ENCODE measurements at regions not wholly inside any gene's neighbourhood (a gene's known extent, or its start where the extent isn't known, plus 50 kb on each side); places are given as distances from the start of the nearest gene placed in this dataset.
"Not testable (repeated sequence)": the region's sequence is repeated elsewhere in the genome, so short reads cannot be mapped to it uniquely, and the experiment has no call there.

GRCh38 chr12:73678335-73678734 is 859.3 kb upstream of the ATXN7L3B start:
- ATAC-seq (no peak), DNase-seq (no peak)
- H3K4me3 Mint-ChIP-seq: no peak overlapping the region
- H3K27ac Mint-ChIP-seq: no peak overlapping the region
- H3K9me3 Mint-ChIP-seq: peaks cover 8% of the 10 kb centered on the region
- no peaks in the 10 kb centered on the region for H3K27me3 Mint-ChIP-seq
- no peaks in the 10 kb centered on the region for H3K36me3 Mint-ChIP-seq (ENCODE audit: low read depth)
- H3K4me1 Mint-ChIP-seq: no peaks in the 10 kb centered on the region

- Mint-ChIP-seq H3K27ac (no peak overlapping the region), H3K4me3 (no peak overlapping the region), H3K4me1 (no peaks in the 10 kb centered on the region), H3K36me3 (ENCODE audit: low read depth) (no peaks in the 10 kb centered on the region), H3K27me3 (no peaks in the 10 kb centered on the region), H3K9me3 (peaks cover 7% of the 10 kb centered on the region)
- DNase-seq (no peak), ATAC-seq (no peak)
Measured at GRCh38 chr12:73699318-73699717, 838.3 kb upstream of the ATXN7L3B start.

- H3K27me3 Mint-ChIP-seq: no peaks in the 10 kb centered on the region
- no peaks in the 10 kb centered on the region for H3K9me3 Mint-ChIP-seq
- H3K4me1 Mint-ChIP-seq: no peaks in the 10 kb centered on the region
- H3K27ac Mint-ChIP-seq: no peak overlapping the region
- DNase-seq: no peak
- no peak overlapping the region for H3K4me3 Mint-ChIP-seq
- no peaks in the 10 kb centered on the region for H3K36me3 Mint-ChIP-seq (ENCODE audit: low read depth)
- no peak for ATAC-seq
Measured at GRCh38 chr12:73714655-73715054, 823.0 kb upstream of the ATXN7L3B start.

GRCh38 chr12:73716143-73716542 is 821.5 kb upstream of the ATXN7L3B start:
- not testable (repeated sequence) for DNase-seq; H3K4me1 Mint-ChIP-seq; H3K36me3 Mint-ChIP-seq (ENCODE audit: low read depth); ATAC-seq; H3K4me3 Mint-ChIP-seq; H3K9me3 Mint-ChIP-seq; H3K27me3 Mint-ChIP-seq; H3K27ac Mint-ChIP-seq

- Mint-ChIP-seq H3K4me3 (no peak overlapping the region), H3K27ac (no peak overlapping the region), H3K4me1 (no peaks in the 10 kb centered on the region), H3K27me3 (no peaks in the 10 kb centered on the region), H3K9me3 (peaks cover 4% of the 10 kb centered on the region), H3K36me3 (ENCODE audit: low read depth) (no peaks in the 10 kb centered on the region)
- ATAC-seq: no peak
- DNase-seq: no peak
Measured at GRCh38 chr12:73719223-73719622, 818.4 kb upstream of the ATXN7L3B start.

GRCh38 chr12:73726881-73727280 is 810.8 kb upstream of the ATXN7L3B start:
- H3K27me3 Mint-ChIP-seq: no peaks in the 10 kb centered on the region
- H3K9me3 Mint-ChIP-seq: peaks cover 4% of the 10 kb centered on the region
- DNase-seq (no peak), ATAC-seq (no peak)
- no peak overlapping the region for H3K27ac Mint-ChIP-seq
- H3K4me3 Mint-ChIP-seq: no peak overlapping the region
- no peaks in the 10 kb centered on the region for H3K36me3 Mint-ChIP-seq (ENCODE audit: low read depth)
- no peaks in the 10 kb centered on the region for H3K4me1 Mint-ChIP-seq

GRCh38 chr12:73731658-73732057 is 806.0 kb upstream of the ATXN7L3B start:
- ATAC-seq: no peak
- H3K27ac Mint-ChIP-seq: no peak overlapping the region
- DNase-seq: no peak
- H3K9me3 Mint-ChIP-seq: no peaks in the 10 kb centered on the region
- H3K4me3 Mint-ChIP-seq: no peak overlapping the region
- no peaks in the 10 kb centered on the region for H3K4me1 Mint-ChIP-seq
- no peaks in the 10 kb centered on the region for H3K27me3 Mint-ChIP-seq
- no peaks in the 10 kb centered on the region for H3K36me3 Mint-ChIP-seq (ENCODE audit: low read depth)

GRCh38 chr12:73769337-73769736 is 768.3 kb upstream of the ATXN7L3B start:
- Mint-ChIP-seq H3K36me3 (ENCODE audit: low read depth) (no peaks in the 10 kb centered on the region), H3K4me3 (no peak overlapping the region), H3K4me1 (no peaks in the 10 kb centered on the region), H3K9me3 (peaks cover 11% of the 10 kb centered on the region), H3K27me3 (no peaks in the 10 kb centered on the region), H3K27ac (no peak overlapping the region)
- ATAC-seq: no peak
- no peak for DNase-seq

- no peak for ATAC-seq
- no peaks in the 10 kb centered on the region for H3K36me3 Mint-ChIP-seq (ENCODE audit: low read depth)
- H3K27ac Mint-ChIP-seq: no peak overlapping the region
- H3K27me3 Mint-ChIP-seq: no peaks in the 10 kb centered on the region
- H3K9me3 Mint-ChIP-seq: peaks cover 25% of the 10 kb centered on the region
- DNase-seq: no peak
- H3K4me3 Mint-ChIP-seq: no peak overlapping the region
- H3K4me1 Mint-ChIP-seq: no peaks in the 10 kb centered on the region
Measured at GRCh38 chr12:73798523-73798922, 739.1 kb upstream of the ATXN7L3B start.

GRCh38 chr12:73815072-73815645 is 722.5 kb upstream of the ATXN7L3B start:
- Mint-ChIP-seq H3K36me3 (ENCODE audit: low read depth) (no peaks in the 10 kb centered on the region), H3K4me3 (no peak overlapping the region), H3K9me3 (no peaks in the 10 kb centered on the region), H3K4me1 (no peaks in the 10 kb centered on the region), H3K27ac (no peak overlapping the region), H3K27me3 (no peaks in the 10 kb centered on the region)
- ATAC-seq (no peak), DNase-seq (no peak)

- ATAC-seq: no peak
- peaks cover 4% of the 10 kb centered on the region for H3K9me3 Mint-ChIP-seq
Measured at GRCh38 chr12:73817161-73817560, 720.5 kb upstream of the ATXN7L3B start.

GRCh38 chr12:73833746-73834145 is 703.9 kb upstream of the ATXN7L3B start:
- no peaks in the 10 kb centered on the region for H3K36me3 Mint-ChIP-seq (ENCODE audit: low read depth)
- ATAC-seq: no peak

More at GRCh38 chr12:73817161-73817560, 720.5 kb upstream of the ATXN7L3B start:
- Mint-ChIP-seq H3K27ac (no peak overlapping the region), H3K4me3 (no peak overlapping the region), H3K4me1 (no peaks in the 10 kb centered on the region), H3K27me3 (no peaks in the 10 kb centered on the region), H3K36me3 (ENCODE audit: low read depth) (no peaks in the 10 kb centered on the region)
- DNase-seq: no peak

GRCh38 chr12:73841963-73842362 is 695.7 kb upstream of the ATXN7L3B start:
- no peaks in the 10 kb centered on the region for H3K36me3 Mint-ChIP-seq (ENCODE audit: low read depth)
- no peak overlapping the region for H3K4me3 Mint-ChIP-seq
- no peak overlapping the region for H3K27ac Mint-ChIP-seq
- DNase-seq (no peak), ATAC-seq (no peak)
- H3K4me1 Mint-ChIP-seq: no peaks in the 10 kb centered on the region
- peaks cover 5% of the 10 kb centered on the region for H3K9me3 Mint-ChIP-seq
- no peaks in the 10 kb centered on the region for H3K27me3 Mint-ChIP-seq

More at GRCh38 chr12:73833746-73834145, 703.9 kb upstream of the ATXN7L3B start:
- no peak for DNase-seq
- Mint-ChIP-seq H3K9me3 (no peaks in the 10 kb centered on the region), H3K4me3 (no peak overlapping the region), H3K4me1 (no peaks in the 10 kb centered on the region), H3K27ac (no peak overlapping the region), H3K27me3 (no peaks in the 10 kb centered on the region)

GRCh38 chr12:73863546-73863945 is 674.1 kb upstream of the ATXN7L3B start:
- Mint-ChIP-seq H3K27ac (no peak overlapping the region), H3K4me1 (no peaks in the 10 kb centered on the region), H3K4me3 (no peak overlapping the region), H3K9me3 (peaks cover 6% of the 10 kb centered on the region), H3K36me3 (ENCODE audit: low read depth) (no peaks in the 10 kb centered on the region), H3K27me3 (no peaks in the 10 kb centered on the region)
- DNase-seq: no peak
- ATAC-seq: no peak

GRCh38 chr12:73867147-73867546 is 670.5 kb upstream of the ATXN7L3B start:
- no peak for DNase-seq
- Mint-ChIP-seq H3K27ac (no peak overlapping the region), H3K27me3 (no peaks in the 10 kb centered on the region), H3K4me3 (no peak overlapping the region), H3K4me1 (no peaks in the 10 kb centered on the region), H3K36me3 (ENCODE audit: low read depth) (no peaks in the 10 kb centered on the region), H3K9me3 (no peaks in the 10 kb centered on the region)
- no peak for ATAC-seq

- H3K9me3 Mint-ChIP-seq; H3K27ac Mint-ChIP-seq; ATAC-seq; H3K4me1 Mint-ChIP-seq; DNase-seq; H3K27me3 Mint-ChIP-seq; H3K4me3 Mint-ChIP-seq; H3K36me3 Mint-ChIP-seq (ENCODE audit: low read depth): not testable (repeated sequence)
Measured at GRCh38 chr12:73877291-73877690, 660.3 kb upstream of the ATXN7L3B start.

All from activated naive CD8-positive, alpha-beta T cell treated with anti-CD3 and anti-CD28 coated beads, Interleukin-2, amount 50 U/mL, for 24 hours (primary cell).